Left lobe of liver (tissue), 2 donors: ENCODE measurements at regions not wholly inside any gene's neighbourhood (a gene's known extent, or its start where the extent isn't known, plus 50 kb on each side); places are given as distances from the start of the nearest gene placed in this dataset.
"Not testable (repeated sequence)": the region's sequence is repeated elsewhere in the genome, so short reads cannot be mapped to it uniquely, and the experiment has no call there.

ENCODE experiments used
- ATAC-seq: fragments of 200-7000 bp; cut with Tn5 transposase; one replicate; pipeline ENCODE4 v1.9.1; 2020; ENCODE audit warnings: mild to moderate bottlenecking, moderate library complexity
- DNase-seq: peaks from one replicate; pipeline ENCODE4 v3.0.0-alpha.2; 2020; ENCODE audit warnings: low spot score
- donor health status: DM: no; HTN: no; CAD: no; lungs with moderate emphysema.
- donor health status: DM: no; HTN: yes; CAD: no.

GRCh38 chr15:20292422-20293005, 249.1 kb downstream of the GOLGA6L6 start:
- ATAC-seq: not testable (repeated sequence)

DNA sequence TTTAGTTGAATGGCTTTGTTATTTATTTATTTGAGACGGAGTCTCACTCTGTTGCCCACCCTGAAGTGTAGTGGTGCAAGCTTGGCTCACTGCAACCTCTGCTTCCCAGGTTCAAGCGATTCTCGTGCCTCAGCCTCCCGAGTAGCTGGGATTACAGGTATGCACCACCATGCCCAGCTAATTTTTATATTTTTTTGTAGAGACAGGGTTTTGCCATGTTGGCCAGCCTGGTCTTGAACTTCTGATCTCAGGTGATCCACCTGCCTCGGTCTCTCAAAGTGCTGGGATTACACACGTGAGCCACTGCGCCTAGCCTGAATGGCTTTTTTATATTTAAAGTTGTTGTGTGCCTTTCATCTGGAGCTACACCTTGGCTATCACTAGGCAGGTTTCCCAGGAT, 250.0 kb downstream of the GOLGA6L6 start:
- peak; percentile 41 for DNase-seq
- ATAC-seq: not testable (repeated sequence)

More at GRCh38 chr15:20292422-20293005, 249.1 kb downstream of the GOLGA6L6 start:
- DNase-seq: peak; percentile 39

- ATAC-seq: not testable (repeated sequence)
- peak; percentile 33 for DNase-seq
These were observed 251.0 kb downstream of the GOLGA6L6 start for GRCh38 chr15:20290606-20291005.

- peak; percentile 30 for DNase-seq
- not testable (repeated sequence) for ATAC-seq
These were observed 252.0 kb downstream of the GOLGA6L6 start for GRCh38 chr15:20289538-20290103.

DNA sequence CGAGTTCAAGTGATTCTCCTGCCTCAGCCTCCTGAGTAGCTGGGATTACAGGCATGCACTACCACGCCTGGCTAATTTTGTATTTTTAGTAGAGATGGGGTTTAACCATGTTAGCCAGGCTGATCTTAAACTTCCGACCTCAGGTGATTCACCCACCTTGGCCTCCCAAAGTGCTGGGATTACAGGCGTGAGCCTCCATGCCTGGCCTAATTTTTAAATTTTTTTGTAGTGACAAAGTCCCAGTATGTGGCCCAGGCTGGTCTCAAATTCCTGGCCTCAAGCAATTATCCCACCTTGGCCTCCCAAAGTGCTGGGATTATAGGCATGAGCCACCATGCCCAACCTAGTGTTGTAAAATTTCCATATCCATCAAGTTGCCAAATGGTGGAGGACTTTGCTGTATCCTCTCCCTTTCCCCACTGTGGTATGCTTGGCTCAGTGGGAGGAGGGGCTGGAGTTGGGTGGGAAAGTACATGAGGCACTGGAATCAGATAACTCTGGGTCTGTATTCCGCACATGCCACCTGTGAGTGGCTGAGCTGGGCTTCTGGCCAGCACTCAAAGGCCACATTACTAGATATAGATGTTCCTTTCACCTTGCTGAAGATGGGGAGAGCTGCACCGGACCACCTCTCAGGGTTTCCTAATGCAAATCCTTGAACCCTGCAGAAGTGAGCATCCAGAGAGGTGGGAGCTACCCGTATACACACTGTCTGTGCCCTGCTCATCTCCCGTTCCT, 252.6 kb downstream of the GOLGA6L6 start:
- not testable (repeated sequence) for ATAC-seq
- peak; percentile 39 for DNase-seq

- ATAC-seq, DNase-seq: not testable (repeated sequence)
These were observed 255.0 kb downstream of the GOLGA6L6 start for GRCh38 chr15:20286559-20286958.

- not testable (repeated sequence) for ATAC-seq
- peak; percentile 42 for DNase-seq
These were observed 255.8 kb downstream of the GOLGA6L6 start for GRCh38 chr15:20285696-20286300.

- ATAC-seq: not testable (repeated sequence)
- DNase-seq: peak; percentile 34
These were observed 256.6 kb downstream of the GOLGA6L6 start for GRCh38 chr15:20284891-20285535.

DNA sequence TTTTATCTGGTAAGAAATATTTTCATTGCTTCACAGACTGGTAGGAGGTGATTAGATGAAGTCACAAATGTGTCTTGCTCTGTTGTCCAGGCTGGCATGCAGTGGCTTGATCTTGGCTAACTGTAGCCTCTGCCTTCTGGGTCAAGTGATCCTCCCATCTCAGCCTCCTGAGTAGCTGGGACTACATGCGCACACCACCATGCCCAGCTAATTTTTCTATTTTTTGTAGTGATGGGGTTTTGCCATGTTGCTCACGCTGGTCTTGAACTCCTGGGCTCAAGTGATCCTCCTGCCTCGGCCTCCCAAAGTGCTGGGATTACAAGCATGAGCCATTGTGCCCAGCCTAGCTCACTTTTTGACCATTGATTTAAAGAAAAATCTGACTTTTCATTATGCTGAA, 257.9 kb downstream of the GOLGA6L6 start:
- DNase-seq: peak; percentile 26
- not testable (repeated sequence) for ATAC-seq

- DNase-seq, ATAC-seq: not testable (repeated sequence)
These were observed 259.1 kb downstream of the GOLGA6L6 start for GRCh38 chr15:20282491-20282943.

DNA sequence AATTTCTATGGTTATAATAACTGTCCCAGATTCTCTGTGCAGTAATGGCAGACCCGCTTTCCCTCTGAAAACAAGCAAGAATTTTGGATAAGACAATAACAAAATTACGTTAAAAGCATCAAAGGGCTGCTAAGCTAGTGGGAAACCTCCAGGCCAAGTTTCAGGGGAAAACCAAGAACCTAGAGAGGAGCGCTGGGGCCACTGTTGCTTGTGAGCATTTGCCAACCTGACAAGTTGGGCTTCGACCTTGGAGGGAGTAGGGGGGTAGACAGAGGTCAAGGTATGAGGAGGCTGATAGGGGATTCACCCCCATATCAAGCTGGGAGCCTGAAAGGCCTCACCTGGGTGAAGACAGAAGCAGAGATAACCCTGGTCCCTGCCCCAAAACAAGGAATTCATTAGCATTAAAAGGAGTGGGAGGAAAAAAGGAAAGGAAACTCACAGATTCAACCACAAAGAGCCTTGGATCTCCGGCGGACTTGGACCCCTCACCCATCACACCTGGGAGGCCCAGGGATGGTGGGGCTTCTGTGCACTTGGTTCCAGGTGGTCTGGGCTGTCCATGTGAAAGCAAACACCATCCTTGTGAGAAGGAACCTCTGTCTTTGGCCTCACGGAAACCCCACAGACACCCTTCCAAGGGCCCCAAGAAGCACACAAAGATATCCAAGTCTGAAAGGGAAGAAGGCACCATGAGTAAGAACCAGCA, 259.9 kb downstream of the GOLGA6L6 start:
- DNase-seq, ATAC-seq: not testable (repeated sequence)

GRCh38 chr15:20280933-20281463, 260.6 kb downstream of the GOLGA6L6 start:
- ATAC-seq: peak; percentile 27

GRCh38 chr15:20280141-20280932, 261.3 kb downstream of the GOLGA6L6 start:
- not testable (repeated sequence) for DNase-seq
- peak; percentile 21 for ATAC-seq

More at GRCh38 chr15:20280933-20281463, 260.6 kb downstream of the GOLGA6L6 start:
- no peak for DNase-seq

DNA sequence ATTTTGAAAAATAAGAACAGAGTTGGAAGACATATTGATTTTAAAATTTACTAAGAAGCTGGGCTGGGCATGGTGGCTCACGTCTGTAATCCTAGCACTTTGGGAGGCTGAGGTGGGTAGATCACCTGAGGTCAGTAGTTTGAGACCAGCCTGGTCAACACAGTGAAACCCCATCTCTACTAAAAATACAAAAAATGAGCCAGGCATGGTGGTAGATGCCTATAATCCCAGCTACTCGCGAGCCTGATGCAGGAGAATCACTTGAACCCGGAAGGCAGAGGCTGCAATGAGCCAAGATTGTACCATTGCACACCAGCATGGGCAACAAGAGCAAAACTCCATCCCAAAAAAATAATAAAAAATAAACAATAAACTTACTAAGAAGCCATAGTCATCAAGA, 262.5 kb downstream of the GOLGA6L6 start:
- ATAC-seq, DNase-seq: not testable (repeated sequence)

DNA sequence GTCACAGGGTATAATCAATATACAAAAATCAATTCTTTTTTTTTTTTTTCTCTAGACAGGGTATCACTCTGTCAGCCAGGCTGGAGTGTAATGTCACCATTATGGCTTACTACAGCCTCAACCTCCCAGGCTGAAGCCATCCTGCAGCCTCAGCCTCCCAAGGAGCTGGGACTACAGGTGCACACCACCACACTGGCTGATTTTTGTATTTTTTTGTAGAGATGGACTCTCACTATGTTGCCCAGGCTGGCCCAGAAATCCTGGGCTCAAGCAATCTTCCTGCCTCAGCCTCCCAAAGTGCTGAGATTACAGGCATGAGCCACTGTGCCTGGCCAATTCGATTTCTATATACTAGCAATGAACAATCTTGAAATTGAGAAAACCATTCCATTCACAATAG, 263.2 kb downstream of the GOLGA6L6 start:
- not testable (repeated sequence) for DNase-seq, ATAC-seq

GRCh38 chr15:20277451-20277850, 264.1 kb downstream of the GOLGA6L6 start:
- ATAC-seq, DNase-seq: not testable (repeated sequence)

GRCh38 chr15:20276312-20277114, 265.1 kb downstream of the GOLGA6L6 start:
- DNase-seq: not testable (repeated sequence)

GRCh38 chr15:20275373-20275967, 266.1 kb downstream of the GOLGA6L6 start:
- DNase-seq, ATAC-seq: not testable (repeated sequence)

More at GRCh38 chr15:20276312-20277114, 265.1 kb downstream of the GOLGA6L6 start:
- ATAC-seq: peak; percentile 24
